Activated CD4-positive, CD25-positive, alpha-beta regulatory T cell treated with anti-CD3 and anti-CD28 coated beads, Interleukin-2, amount 50 U/mL, for 24 hours (primary cell): ENCODE measurements at regions not wholly inside any gene's neighbourhood (a gene's known extent, or its start where the extent isn't known, plus 50 kb on each side); places are given as distances from the start of the nearest gene placed in this dataset.
"Not testable (repeated sequence)": the region's sequence is repeated elsewhere in the genome, so short reads cannot be mapped to it uniquely, and the experiment has no call there.

ENCODE experiments used
- ATAC-seq, 2 donors: fragments of 150-1000 bp; cut with Tn5 transposase; one replicate each; pipeline ENCODE4 v1.10.0; 2021; ENCODE audit warnings: mild to moderate bottlenecking in 1 of 2, moderate library complexity in 1 of 2

DNA sequence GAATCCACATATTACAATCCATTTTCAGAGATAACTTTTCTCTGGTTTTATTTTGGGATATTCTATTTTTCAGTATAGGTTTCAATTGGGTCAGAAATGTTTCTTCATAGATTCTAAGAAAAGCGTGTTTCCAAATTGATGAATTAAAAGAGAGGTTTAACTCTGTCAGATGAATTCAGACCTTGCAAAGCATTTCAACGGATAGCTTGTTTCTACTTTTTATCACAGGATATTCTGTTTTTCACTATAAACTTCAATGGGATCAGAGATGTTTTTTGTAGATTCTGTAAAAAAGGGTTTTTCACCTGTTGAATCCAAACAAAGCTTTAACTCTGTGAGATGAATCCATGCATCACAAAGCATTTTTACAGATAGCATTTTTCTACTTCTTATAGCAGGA is 1498.1 kb downstream of the UQCRFS1 start:
- no peak for ATAC-seq

DNA sequence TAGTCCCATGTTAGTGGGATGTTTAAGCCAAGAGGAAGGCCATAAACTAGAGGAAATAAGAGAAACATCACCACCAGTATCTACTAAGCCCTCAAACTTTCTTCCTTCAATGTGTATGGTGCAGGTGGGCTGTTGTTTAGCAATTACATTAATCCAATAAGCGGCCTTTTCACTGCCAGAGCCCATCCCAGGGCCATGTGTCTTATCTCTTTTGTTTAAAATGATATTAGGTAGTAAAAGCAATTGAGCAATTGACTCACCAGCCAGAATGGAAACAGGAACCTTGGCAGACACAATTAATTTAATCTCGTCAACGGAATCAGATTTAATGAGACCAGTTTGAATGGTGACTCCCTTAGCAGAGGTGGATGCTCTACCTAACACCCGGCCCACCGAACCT is 1503.5 kb downstream of the UQCRFS1 start:
- no peak for ATAC-seq

DNA sequence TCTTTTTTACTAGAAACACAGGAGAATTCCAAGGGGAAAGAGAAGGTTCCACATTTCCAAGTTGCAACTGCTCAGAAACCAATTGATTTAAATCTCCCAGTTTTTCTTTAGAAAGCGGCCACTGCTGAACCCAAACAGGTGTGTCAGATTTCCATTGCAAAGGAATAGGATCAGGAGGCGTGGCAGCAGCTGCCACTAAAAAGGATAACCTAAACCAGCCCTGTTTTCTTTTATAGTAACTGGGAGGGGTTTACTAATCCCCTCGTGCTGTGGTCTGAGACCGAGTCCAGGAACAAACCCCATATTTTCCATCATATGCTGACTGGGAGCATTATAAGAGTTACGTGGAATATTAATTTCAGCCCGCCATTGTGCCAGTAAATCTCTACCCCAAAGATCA is 1504.0 kb downstream of the UQCRFS1 start:
- ATAC-seq = not testable (repeated sequence)

DNA sequence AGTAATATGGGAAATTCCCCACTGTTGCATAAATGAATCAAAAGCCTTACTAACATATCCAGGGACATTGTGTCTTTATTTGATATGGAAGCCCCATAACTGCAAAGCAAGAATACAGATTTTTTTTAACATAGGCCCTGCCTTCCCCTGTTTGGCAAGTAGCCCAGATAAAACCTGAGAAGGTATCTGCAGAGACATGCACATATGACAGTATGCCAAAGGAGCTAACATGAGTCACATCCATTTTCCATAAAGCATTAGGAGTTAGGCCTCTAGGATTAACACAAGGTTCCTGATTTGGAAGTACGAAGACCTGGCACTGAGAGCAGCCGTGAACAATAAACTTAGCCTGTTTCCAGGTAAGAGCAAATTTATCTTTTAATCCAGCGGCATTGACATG is 1505.9 kb downstream of the UQCRFS1 start:
- ATAC-seq = not testable (repeated sequence)

DNA sequence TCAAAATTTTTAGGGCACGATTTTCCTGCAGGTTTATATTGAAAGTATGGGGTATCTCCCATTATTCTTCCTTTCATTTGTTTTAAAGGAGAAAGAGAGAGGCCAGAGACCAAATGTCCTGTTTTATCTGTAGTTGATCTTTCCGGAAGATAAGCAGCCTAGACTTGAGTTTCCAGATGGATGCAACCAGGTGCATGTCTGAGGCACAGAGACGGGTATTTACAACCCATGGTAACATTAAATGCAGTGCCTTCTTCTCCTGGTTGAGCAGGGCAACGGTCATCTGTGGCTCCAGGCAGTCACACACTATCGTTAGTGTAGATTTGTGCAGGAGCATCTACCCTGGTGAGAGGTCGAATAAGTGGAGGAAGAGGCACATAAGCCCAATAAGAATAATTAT is 1507.1 kb downstream of the UQCRFS1 start:
- ATAC-seq = no peak

DNA sequence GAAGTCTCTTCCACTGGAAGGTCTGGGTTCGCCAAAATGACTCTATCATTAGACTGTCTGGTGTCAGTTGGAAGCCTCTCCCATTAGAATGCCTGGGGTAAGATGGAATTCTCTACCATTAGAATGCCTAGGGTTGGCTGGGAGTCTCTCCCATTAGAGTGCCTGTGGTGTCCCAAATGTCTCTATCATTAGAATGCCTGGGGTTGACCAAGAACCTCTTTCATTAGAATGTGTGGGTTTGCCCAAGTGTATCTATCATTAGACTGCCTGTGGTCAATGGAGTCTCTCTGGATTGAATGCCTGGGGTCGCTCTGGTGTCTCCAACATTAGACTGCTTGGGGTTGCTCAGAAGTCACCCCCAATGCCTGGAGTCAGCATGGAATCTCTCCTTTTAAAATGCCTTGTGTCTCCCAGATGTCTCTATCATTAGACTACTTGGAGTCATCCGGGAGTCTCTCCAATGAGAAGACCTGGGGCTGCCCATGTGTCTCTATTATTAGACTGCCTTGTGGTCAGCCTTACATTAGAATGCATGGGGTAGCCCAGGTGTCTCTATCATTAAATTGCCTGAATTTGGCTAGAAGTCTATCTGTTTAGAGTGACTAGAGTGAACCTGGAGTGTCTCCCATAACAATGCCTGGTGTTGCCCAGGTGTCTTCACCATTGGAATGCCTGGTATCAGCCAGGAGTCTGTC is 1518.4 kb downstream of the UQCRFS1 start:
- no peak for ATAC-seq

DNA sequence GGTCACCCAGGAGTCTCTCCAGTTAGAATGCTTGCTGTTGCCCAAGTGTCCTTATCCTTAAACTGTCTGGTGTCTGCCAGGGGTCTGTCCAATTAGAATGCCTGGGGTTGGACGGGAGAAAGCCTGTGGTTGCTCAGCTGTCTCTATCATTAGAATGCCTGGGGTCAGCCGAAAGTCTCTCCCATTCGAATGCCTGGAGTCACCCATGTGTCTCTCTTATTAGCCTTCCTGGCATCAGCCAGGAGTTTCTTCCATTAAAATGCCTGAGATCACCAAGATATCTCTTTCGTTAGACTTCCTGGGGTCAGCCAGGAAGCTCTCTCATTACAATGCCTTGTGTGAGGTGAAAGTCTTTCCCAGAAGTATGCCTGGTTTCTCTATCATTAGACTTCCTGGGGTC is 1521.0 kb downstream of the UQCRFS1 start:
- no peak for ATAC-seq

DNA sequence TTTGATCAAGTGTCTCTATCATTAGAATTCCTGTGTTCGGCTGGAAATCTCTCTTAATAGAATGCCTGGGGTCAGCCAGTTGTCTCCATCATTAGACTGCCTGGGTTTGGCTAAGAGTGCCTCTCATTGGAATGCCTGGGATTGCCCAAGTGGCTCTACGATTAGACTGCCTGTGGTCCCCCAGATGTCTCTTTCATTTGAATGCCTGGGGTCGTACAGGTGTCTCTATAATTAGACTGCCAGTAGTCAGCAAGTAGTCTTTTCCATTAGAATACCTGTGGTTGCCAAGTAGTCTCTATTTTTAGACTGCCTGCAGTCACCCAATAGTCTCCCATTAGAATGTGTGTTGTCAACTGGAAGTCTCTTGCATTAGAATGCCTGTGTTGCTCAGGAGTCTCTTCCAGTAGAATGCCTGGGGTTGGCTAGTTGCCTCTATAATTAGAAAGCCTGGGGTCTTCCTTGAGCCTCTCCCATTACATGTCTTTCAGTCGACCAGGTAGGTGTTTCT is 1523.2 kb downstream of the UQCRFS1 start:
- ATAC-seq = no peak

DNA sequence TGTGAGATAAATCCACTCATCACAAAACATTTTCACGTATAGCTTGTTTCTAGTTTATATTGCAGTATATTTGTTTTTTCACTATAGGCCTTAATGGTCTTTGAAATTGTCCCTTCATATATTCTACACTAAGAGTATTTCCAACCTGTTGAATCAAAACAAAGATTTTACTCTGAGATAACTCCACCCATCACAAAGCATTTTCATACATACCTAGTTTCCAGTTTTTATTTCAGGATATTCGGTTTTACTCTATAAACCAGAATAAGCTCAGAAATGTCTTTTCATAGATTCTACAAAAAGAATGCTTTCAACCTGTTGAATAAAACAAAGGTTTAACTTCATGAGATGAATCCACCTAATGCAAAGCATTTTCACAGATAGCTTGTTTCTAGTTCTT is 1528.7 kb downstream of the UQCRFS1 start:
- ATAC-seq = no peak

DNA sequence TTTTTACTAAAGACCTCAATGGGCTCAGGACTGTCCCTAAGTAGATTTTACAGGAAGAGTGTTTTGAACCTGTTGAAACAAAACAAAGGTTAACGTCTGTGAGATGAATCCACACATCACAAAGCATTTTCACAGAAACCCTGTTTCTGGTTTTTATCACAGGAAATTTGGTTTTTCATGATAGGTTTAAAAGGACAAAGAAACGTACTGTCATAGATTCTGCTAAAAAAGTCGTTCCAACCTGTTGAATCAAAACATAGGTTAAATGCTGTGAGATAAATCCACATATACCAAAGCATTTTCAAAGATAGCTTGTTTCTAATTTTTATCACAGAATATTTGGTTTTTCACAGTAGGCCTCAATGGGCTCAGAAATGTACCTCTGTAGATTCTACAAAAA is 1531.0 kb downstream of the UQCRFS1 start:
- ATAC-seq = no peak

DNA sequence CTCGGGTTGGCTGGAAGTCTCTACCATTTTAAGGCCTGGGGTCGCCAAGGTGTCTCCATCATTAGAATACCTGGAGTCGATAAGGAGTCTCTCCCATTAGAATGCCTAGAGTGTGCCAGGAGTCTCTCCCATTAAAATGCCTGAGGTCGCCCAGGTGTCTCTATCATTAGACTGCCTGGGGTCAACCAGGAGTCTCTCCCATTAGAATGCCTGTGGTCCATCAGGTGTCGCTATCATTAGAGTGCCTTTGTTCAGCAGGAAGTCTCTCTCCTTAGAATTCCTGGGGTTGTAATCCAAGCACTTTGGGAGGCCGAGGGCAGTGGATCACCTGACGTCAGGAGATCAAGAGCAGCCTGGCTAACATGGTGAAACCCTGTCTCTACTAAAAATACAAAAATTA is 1533.0 kb downstream of the UQCRFS1 start:
- no peak for ATAC-seq

DNA sequence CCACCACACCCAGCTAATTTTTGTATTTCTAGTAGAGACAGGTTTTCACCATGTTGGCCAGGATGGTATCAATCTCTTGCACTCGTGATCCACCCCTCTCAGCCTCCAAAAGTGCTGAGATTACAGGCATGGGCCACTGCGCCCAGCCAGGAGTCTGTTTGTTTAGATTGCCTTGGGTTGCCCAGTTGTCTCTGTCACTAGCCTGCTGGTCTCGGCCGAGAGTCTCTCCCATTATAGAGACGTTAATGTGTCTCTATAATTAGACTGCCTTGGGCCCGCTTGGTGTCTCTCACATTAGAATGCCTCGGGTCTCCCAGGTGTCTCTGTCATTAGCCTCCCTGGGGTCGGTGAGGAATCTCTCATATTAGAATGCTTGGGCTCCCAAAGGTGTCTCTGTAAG is 1533.6 kb downstream of the UQCRFS1 start:
- ATAC-seq = no peak

DNA sequence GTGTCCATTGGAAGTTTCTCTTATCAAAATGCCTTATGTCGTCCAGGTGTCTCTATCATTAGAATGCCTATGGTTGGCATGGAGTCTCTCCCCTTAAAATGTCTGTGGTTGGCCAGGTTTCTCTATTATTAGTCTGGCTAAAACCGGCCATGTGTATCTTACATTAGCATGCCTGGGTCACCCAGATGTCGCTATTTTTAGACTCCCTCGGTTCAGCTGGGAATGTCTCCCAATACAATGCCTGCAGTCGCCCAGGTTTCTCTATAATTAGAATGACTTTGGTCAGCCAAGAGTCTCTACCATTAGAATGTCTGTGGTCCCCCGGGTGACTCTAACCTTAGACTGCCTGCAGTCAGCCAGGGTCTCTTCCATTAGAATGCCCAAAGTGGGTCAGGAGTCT is 1536.1 kb downstream of the UQCRFS1 start:
- no peak for ATAC-seq

DNA sequence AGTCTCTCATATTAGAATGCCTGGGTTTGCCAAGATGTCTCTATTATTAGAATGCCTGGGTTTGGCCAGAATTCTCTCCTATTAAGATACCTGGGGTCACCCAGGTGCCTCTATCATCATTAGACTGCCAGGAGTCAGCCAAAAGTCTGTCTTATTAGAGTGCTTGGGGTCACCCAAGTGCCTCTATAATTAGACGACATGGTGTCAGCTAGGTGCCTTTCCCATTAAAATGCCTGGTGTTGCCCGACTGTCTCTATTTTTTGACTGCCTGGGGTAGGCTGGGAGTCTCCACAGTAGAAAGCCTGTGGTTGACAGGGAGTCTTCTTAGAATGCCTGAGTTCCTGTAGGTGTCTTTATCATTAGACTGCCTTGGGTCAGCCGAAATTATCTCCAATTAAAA is 1536.6 kb downstream of the UQCRFS1 start:
- ATAC-seq = no peak

DNA sequence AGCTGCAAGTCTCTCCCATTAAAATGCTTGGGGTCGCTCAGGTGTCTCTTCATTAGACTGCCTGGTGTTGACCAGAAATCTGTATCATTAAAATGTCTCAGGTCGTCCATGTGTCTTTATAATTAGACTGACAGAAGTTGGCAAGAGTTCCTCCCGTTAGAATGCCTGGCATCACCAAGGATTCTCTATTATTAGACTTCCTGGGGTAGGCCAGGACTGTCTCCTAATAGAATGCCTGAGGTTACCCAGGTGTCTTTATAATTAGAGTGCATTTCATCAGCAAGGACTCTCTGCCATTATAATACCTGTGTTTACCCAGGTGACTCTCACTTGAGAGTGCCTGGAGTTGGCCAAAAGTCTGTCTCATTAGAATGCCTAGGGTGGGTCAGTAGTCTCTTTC is 1537.2 kb downstream of the UQCRFS1 start:
- ATAC-seq = no peak

DNA sequence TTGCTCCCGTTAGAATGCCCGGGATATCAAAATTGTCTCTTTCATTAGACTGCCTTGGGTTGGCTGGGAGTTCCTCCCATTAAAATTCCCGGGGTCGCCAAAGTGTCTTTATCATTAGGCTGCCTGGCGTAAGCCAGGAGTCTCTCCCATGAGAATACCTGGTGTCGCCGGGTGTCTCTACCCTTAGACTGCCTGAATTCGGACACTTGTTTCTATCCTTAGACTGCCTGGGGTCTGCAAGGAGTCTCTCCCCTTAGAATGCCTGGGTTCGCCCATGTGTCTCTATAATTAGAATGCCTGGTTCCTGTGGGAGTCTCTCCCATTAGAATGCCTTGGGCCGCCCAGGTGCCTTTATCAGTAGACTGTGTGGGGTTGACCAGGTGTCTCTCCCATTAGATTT is 1538.2 kb downstream of the UQCRFS1 start:
- ATAC-seq = no peak

DNA sequence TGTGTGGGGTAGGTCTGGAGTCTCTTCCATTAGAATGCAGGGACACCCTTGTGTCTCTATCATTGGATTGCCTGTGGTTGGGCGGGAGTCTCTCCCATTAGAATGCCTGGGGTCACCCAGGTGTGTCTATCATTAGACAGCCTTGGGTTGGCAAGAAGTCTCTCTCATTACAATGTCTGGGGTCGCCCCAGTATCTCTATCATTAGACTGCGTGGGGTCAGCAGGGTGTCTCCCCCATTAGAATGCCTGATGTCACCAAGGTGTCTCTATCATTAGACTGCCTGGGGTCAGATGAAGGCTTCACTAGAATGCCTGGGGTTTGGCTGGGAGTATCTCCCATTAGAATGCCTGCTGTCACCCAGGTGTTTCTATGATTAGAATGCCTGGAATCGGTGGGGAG is 1539.0 kb downstream of the UQCRFS1 start:
- no peak for ATAC-seq

DNA sequence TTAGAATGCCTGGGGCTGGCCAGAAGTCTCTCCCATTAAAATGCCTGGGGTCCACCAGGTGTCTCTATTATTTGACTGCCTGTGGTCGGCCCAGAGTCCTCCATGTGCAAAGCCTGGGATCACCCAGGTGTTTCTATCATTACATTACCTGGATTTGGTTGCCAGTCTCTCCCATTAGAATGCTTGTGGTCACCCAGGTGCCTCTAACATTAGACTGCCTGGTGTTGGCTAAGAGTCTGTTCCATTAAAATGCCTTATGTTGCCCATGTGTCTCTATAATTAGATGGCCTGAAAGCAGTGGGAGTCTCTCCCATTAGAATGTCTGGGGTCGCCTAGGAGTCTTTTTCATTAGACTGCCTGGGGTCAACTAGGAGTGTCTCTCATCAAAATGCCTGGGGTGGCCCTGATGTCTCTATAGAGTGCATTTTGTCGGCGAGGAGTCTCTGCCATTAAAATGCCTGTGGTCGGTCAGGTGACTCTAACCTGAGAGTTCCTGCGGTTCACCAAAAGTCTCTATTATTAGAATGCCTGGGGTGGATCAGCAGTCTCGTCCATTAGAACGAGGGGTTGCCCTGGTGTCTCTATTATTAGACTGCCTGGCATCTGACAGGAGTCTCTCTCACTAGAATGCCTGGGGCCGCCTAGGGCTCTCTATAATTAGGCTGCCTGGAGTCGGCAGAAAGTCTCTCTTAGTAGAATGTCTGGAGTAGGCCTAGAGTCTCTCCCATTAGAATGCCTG is 1540.5 kb downstream of the UQCRFS1 start:
- no peak for ATAC-seq

DNA sequence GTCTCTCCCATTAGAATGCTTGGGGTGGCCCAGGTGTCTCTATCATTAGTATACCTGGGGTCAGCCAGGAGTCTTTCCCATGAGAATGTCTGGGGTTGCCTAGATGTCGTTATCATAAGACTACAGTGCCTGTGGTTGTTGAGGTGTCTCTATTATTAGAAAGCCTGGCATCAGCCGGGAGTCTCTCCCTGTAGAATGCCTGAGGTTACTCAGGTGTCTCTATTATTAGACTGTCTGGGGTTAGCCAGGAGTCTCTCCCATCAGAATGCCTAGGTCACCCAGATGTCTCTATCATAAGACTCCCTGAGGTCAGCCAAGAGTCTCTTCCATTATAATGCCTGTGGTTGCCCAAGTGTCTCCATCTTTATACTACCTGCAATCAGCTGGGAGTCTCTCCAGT is 1541.1 kb downstream of the UQCRFS1 start:
- ATAC-seq = no peak

DNA sequence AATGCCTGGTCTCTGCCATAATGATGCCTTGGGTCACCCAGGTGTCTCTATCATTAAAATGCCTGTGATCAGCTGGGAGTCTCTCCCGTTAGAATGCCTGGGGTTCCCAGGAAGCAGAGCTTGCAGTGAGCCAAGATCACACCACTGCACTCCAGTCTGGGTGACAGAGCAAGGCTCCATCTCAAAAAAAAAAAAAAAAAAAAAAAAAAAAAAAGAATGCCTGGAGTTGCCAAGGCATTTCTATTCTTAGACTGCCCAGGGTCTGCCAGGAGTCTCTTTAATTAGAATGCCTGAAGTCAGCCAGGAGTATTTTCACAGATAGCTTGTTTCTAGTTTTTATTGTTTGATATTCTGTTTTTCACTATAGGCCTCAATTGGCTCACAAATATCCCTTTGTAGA is 1552.5 kb downstream of the UQCRFS1 start:
- ATAC-seq = no peak

DNA sequence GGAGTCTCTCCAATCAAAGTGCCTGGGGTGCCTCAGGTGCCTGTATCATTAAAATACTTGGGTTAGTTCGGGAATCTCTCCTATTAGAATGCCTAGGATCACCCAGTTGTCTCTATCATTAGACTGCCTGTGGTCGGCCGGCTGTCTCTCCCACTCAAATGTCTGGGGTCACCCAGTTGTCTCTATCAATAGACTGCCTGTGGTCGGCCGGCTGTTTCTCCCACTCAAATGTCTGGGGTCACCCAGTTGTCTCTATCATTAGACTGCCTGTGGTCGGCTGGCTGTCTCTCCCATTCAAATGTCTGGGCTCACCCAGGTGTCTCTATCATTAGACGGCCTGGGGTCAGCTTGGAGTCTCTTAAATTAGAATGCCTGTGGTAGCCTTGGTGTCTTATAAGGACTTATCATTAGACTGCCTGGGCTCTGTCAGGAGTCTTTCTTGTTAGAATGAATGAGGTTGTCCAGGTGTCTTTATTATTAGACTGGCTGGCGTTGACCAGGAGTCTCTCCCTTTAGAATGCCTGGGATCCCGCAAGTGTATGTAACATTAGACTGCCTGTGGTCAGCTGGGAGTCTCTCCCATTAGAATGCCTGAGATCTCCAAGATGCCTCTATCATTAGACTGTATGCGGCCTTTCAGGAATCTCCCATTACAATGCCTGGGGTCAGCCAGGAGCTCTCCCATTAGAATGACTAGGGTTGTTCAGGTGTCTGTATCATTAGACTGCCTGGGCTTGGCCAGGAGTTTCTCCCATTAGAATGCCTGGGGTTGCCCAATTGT is 1555.5 kb downstream of the UQCRFS1 start:
- no peak for ATAC-seq

DNA sequence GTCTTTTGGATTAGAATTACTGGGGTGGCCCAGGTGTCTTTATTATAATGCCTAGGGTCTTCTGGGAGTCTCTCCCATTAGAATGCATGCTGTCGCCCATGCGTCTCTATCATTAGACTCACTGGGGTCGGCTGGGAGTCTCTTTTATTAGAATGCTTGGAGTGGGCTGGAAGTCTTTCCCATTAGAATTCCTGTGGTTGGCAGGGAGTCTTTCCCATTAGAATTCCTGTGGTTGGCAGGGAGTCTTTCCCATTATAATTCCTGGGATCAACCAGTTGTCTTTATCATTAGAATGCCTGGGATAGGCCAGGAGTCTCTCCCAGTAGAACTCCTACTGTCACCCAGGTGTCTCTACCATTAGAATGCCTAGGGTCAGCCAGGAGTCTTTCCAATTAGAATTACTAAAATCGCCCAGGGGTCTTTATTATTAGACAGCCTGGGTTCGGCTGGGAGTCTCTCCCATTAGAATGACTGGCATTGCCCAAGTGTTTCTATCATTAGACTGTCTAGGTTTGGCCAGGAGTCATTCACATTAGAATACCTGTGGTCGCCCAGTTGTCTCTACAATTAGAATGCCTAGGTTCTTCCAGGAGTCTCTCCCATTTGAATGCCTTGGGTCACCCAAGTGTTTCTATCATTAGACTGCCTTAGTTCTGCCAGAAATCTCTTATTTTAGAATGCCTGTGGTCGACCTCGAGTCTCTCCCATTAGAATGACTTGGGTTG is 1558.5 kb downstream of the UQCRFS1 start:
- no peak for ATAC-seq

DNA sequence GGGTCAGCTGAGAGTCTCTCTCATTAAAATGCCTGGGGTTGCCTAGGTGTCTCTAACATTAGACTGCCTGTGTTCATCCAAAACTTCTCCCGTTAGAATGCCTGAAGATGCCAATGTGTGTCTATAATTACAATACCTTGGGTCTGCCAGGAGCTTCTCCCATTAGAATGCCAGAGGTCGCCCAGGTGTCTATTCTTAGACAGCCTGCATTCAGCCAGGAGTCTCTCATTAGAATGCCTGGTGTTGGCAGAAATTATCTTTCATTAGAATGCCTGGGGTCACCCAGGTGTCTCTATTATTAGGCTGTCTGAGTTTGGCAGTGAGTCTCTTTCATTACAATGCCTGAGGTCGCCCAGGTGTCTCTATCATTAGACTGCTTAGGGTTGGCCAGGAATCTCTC is 1560.2 kb downstream of the UQCRFS1 start:
- no peak for ATAC-seq
